Esophagus squamous epithelium (tissue), 4 donors: ENCODE measurements at regions not wholly inside any gene's neighbourhood (a gene's known extent, or its start where the extent isn't known, plus 50 kb on each side); places are given as distances from the start of the nearest gene placed in this dataset.
"Not testable (repeated sequence)": the region's sequence is repeated elsewhere in the genome, so short reads cannot be mapped to it uniquely, and the experiment has no call there.

Experiments
- CTCF ChIP-seq, 6 experiments: fragments of 450-650 bp in 4 of 6; fragments of 200-600 bp in 2 of 6; sonication (generic) in 2 of 6; IDR thresholded peaks; one replicate each; pipeline ENCODE4 v1.5.1; 2016 to 2019; ENCODE audit warnings: antibody characterized with exemption in 6 of 6, mild to moderate bottlenecking in 4 of 6, moderate library complexity in 4 of 6
- POLR2A ChIP-seq, 4 donors: fragments of 450-650 bp; IDR thresholded peaks; one replicate each; pipeline ENCODE4 v1.6.1; 2017; ENCODE audit warnings: antibody characterized with exemption in 4 of 4, mild to moderate bottlenecking in 4 of 4, moderate library complexity in 3 of 4

- TF ChIP-seq POLR2A, CTCF (IDR thresholded peaks at IDR 0.05): not testable (repeated sequence)
Measured at GRCh38 chr14:96714537-96714936, 82.6 kb upstream of the VRK1 start.
